HG02759 (cell line): ENCODE measurements at regions not wholly inside any gene's neighbourhood (a gene's known extent, or its start where the extent isn't known, plus 50 kb on each side); places are given as distances from the start of the nearest gene placed in this dataset.
"Not testable (repeated sequence)": the region's sequence is repeated elsewhere in the genome, so short reads cannot be mapped to it uniquely, and the experiment has no call there.

ENCODE experiments used
- ATAC-seq: cut with Tn5 transposase; IDR thresholded peaks from one replicate; pipeline ENCODE4 v1.9.1; 2021; ENCODE audit warnings: mild to moderate bottlenecking, moderate library complexity; ENCODE audit not compliant: unreplicated experiment

DNA sequence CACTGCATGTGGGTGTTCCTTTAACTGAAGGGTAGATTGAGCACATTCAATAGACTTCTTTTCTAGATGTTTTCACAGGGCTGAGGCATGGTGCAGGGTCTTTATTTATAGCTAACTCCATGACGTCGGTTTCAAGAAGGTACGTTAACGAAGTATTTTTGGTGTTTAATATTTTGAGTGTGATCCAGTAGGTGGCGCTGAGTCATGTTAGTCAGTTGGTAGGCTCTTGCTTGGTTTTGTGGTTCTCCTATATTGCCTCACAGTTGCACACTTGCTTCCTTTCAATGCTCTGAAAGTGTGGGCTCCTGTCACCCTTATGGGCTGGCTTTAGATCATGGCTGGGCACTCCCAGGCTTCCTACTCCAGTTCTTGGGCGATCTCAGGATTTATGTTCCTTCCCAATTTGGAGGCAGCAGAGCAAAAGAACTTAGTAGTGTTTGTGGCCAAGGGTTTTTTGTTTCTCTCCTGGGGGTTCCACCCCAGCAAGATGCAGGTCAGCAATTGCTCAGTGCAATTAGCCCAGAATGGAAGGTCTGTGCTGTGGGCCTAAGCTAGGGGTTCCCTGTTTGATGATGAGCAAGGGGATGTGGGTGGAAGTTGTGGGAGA is 471.6 kb upstream of the FOXG1 start:
- no peak for ATAC-seq

DNA sequence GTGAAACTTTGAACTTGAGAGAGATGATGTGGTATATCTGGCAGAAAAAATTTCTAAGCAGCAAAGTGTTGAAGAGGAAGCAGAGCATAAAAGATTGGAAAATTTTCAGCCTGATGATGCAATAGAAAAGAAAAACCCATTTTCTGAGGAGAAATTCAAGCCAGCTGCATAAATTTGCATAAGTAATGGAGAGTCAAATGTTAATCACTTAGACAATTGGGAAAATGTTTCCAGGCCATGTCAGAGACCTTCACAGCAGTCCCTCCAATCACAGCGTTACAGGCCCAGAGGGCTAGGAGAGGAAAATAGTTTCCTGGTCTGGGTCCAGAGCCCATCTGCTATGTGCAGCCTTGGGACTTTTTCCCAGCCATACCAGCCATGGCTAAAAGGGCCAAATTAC is 469.0 kb upstream of the FOXG1 start:
- no peak for ATAC-seq

DNA sequence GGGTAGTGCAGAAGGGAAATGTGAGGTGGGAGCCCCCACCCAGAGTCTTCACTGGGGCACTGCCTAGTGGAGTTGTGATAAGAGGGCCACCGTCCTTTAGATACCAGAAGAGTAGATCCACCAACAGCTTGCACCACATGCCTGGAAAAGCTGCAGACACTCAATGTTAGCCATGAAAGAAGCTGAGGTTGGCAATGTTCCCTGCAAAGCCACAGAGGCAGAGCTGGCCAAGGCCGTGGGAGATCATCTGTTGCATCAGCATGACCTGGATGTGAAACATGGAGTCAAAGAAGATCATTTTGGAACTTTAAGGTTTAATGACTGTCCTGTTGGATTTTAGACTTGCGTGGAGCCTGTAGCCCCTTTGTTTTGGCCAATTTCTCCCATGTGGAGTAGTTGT is 468.4 kb upstream of the FOXG1 start:
- no peak for ATAC-seq

DNA sequence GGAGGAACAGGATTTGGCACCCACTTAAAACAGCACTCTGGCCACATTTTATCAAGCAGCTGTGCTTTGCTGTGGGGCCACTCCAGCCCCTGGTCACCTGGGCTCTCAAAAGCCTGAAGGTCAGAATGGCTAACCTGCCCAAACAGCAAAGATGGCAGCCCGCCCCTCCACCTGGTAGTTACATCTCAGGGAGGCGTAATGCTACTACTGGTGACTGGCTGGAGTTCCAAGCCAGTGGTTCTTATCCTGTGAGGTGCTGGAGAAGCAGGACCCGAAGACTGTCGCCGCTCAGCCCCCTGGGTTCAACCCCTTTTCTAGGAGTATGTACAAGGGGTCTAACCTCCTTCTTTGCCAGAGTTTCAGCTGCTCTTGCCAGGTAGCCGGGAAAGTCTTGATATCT is 467.4 kb upstream of the FOXG1 start:
- ATAC-seq: no peak

DNA sequence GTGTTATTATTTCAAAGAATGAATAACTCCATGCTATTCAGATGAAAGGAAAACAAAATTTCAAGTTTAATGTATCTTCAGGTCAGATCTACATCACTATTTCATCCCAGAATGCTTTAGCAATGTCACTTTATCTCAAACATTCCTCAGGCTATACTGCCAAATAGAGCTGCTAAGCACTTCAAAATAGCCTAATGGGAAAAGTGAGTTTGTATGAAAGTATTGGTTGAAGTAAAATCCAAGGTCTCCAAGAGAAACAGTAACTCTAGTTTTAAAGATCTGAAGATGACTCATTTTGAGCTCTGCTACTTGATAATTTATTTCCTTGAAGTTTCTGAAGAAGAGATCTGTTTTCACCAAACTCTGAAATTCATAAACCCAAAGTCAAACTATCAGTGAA is 466.2 kb upstream of the FOXG1 start:
- ATAC-seq: no peak

DNA sequence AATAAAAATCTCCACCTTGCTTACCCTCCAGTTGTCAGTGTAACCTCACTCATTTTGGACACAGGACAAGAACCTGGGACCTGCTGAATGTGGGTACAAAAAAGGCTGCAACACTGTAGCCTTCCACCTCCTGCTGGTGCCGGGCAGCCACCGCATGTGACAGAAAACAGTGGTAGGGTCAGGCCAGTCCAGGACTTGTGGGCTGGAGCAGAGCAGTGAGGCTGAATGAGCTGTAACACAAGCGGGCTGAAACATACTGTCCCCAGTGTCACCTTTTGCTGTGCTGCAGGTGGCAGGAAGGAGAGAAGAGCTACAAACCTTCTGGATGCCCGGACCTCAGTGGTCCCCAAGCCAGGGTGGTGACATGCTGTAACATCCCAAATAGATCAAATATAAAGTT is 465.4 kb upstream of the FOXG1 start:
- ATAC-seq: no peak

DNA sequence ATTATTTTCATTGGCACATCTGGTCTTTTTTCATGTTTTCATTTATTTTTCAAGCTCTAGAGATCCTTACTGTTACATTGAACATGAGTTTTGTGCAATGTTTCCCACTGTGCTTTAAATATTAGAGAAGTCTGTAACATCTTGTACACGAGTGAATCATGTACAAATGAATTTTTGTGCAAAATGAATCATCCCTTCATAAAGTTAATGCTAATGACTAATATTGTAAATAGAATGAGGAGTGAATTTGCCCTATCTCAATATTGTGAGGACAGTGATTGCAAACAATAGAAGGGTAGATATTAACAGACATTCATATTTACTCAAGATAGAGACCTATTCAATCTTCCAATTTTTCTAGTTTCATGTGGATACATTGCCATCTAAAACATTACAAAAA is 463.3 kb upstream of the FOXG1 start:
- no peak for ATAC-seq

DNA sequence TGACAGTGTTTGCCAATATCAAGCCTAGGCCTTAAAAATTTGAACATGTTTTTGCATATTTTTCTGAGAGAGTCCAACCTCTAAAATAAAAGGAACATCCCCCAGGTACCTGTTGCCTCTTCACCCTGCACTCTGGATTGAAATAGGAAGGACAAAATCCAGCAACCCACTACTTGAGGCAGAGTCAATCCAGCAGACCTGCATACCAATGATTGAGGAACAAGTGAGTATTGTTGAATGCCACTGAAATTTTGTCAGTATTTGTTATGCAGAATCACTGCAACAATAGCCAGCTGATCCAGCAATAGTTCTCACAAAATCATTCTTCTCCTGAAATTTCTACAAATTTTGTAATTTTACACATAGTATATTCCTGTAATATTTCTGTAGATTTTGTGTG is 460.6 kb upstream of the FOXG1 start:
- no peak for ATAC-seq

DNA sequence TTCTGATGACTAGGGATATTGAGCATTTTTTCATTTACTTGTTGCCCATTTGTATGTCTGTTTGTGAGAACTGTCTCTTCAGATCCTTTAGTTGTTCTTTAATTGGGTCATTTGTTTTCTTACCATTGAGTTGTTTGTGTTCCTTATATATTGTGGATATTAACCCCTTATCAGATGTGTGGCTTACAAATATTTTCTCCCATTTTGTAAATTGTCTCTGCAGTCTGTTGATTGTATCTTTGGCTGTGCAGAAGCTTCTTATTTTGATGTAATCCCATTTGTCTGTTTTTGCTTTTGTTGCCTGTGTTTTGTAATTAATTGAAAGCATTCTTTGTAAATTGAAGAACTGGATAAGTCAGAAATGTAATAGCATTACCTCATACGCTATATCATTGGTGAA is 459.1 kb upstream of the FOXG1 start:
- ATAC-seq: no peak

DNA sequence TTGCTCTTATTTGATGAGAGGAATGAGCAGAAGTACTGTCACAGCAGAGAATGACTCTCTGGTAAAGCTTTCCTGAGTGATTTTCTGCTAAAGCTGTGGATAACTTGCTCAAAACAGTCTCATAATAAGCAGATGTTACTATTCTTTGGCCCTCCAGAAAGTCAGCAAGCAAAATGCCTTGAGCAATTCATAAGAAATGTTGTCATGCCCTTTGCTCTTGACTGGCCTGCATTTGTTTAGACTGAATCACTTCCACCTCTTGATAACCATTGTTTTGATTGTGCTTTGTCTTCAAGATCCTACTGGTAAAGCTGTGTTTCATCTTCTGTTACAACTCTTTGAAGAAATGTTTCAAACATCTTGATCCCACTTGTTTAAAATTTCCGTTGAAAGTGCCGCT is 457.9 kb upstream of the FOXG1 start:
- ATAC-seq: no peak

DNA sequence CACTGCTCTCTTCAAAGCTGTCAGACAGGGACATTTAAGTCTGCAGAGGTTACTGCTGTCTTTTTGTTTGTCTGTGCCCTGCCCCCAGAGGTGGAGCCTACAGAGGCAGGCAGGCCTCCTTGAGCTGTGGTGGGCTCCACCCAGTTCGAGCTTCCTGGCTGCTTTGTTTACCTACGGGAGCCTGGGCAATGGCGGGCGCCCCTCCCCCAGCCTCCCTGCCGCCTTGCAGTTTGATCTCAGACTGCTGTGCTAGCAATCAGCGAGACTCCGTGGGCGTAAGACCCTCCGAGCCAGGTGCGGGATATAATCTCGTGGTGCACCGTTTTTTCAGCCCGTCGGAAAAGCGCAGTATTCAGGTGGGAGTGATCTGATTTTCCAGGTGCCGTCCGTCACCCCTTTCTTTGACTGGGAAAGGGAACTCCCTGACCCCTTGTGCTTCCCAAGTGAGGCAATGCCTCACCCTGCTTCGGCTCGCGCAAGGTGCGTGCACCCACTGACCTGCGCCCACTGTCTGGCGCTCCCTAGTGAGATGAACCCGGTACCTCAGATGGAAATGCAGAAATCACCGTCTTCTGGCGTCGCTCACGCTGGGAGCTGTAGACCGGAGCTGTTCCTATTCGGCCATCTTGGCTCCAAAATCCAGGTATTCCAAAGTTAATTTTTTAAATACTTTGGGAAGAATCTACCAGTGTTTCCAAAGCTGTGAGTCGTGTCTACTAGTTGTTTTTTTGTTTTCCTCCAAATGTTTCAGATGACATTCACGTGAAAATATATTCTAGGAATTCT is 448.5 kb upstream of the FOXG1 start:
- ATAC-seq: not testable (repeated sequence)

DNA sequence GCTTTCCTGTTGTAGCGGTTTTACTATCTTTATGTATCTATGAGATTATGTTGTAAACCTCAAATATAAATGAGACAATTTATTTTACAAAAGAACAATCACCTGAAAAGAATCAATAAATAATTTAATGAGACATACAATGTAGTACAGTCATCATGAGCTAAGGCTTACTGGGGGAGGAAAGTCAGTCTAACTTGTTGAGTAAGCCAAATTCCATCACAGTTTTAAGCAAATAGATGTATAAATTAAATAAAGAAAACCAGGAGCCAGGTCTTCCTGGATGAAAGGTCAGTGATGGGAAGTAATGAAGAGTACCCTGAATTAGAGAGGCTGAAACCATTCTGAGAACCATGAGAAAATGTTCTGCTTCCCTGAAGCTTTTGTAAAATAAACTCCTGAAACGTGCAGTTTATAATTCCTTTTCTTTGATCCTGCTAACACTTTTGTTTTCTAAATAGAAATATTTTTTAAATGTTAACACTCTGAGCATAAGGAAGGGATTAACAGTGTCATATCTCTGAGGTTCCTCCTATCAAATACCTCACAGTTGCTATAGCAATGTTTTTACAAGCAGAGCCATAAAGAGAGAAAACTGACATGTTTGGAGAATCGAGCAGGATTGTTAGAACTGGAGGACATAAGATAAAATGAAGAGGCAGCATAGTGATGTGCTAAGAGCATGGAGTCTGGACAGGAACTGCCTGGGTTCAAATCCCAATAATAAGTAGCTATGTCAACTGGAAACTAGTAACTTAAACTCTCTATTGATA is 444.9 kb upstream of the FOXG1 start:
- ATAC-seq: no peak

DNA sequence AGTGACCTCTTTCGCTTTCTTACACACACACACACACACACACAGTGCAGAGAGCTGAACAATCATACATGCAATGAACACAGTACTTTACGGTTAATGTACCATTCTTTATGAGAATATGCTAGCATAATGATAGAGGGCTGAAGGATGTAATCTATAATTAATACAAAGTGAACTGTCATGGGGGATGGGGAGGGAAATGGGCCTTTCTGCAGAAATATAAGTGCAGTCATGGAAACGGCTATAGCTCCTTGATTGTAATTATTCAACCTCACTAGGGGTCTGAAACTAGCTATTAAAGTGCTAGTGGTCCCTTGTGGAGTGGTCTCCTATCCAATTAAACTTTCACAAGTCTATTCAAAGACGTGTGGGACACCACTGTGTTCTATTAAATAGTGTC is 443.2 kb upstream of the FOXG1 start:
- no peak for ATAC-seq

DNA sequence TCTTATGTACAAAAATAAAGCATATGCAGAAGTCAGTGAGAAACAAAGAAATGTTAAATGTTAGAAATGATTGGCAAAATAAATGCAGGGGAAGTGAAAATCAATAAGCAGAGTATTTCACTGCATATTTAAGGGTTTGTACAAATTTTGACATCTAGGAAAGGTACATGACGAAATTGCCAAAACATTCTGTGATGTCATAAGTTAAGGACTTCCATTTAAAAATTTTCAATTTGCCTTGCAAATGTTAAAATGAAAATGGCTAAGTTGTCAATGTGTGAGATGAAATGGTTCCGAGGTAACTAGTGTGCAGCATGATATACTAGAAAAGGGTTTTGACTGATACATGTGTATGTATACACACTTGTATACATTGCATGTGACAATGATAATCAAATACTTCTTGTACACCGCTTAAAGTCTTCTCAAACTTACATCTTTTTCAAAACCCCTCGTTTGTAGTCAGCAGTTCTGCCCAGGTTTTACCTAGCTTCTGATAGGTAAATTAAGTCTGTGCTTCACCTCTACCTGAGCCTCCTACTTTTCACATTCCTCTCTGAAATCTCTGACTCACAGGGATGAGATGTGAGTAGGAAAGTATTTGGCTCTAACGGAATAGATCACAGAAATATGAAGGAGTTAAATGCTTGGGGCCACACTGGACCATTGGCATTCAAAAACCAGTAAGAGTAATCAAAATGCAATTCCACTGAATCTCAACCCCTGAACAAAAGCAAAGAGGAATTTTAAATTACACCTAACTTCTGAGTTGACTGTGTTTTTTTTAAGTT is 442.4 kb upstream of the FOXG1 start:
- no peak for ATAC-seq

DNA sequence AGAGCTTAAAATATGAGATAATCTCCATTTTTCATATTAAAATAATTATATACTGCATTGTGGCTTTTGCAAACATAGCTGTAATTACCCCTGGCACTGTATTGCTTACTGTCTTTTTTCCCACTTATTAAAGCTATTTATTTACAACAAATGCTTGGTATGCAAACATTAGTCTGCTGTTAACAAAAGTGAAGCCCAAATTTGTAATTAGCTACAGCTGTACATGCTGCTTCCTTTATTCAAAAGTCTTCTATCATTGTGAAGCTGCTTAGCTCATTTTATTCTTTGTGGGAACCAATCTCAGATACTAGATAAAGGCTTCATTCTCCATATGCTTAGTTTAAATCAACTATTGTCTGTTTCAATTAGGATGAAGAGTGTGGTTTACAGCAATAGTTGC is 425.8 kb upstream of the FOXG1 start:
- no peak for ATAC-seq

DNA sequence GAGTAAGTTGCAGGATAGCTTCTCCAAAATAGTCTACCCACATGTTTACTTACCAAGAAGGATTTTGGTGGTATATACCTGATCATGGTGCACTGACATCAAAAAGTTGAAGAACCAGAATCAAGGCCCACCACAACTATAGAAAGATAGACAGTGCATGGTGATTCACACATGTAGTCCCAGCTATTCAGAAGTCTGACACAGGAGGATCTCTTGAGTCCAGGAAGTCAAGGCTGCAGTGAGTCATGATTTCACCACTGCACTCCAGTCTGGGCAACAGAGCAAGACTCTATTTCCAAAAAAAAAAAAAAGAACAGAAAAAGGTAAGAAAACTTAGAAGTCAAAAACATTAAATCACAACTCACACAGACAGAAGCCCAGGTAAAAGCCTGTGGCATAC is 422.2 kb upstream of the FOXG1 start:
- no peak for ATAC-seq

DNA sequence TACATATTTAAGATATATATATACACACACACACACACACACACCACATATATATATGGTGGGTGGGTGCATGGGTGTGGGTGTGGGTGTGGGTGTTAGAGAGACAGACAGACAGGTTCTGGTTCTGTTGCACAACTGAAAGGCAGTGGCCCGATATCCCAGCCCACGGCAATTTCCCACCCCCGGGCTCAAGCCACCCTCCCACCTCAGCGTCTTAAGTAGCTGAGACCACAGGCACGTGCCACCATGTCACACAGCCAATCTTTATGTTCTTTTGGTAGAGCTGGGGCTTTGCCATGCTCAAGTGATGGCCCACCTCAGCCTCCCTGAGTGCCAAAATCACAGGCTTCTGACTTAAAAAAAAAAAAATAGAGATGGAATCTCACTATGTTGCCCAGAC is 417.8 kb upstream of the FOXG1 start:
- no peak for ATAC-seq

DNA sequence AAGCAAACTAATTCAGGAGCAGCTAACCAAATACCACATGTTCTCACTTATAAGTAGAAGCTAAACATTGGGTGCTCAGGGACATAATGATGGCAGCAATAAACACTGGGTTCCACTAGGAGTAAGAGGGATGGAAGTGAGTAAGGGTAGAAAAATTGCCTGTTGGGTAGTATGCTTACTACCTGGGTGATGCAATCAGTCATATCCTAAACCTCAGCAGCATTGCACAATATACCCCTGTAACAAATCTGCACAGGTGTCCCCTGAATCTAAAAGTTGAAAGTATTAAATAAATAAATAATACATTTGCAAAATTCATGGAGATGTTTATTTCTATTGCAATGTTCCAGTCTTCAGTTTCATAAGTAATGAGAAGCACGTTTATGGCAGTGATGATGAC is 409.8 kb upstream of the FOXG1 start:
- no peak for ATAC-seq

DNA sequence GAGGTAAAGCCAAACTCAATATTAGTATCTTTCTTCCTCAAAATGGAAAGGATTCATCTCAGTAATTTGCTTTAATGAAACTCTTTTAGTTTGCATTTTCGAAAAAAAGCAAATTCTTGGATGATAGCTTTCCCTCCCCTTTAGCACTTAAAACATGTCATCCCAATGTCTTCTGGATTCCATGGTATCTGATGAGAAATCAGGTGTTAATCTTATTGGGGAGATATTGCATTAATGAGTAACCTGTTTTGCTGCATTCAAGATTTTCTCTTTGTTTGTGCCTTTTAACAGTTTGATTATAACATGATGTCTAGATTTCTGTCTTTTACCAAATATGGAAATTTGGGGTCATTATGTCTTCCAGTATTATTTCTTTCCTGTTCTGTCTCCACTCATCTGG is 405.1 kb upstream of the FOXG1 start:
- ATAC-seq: no peak

DNA sequence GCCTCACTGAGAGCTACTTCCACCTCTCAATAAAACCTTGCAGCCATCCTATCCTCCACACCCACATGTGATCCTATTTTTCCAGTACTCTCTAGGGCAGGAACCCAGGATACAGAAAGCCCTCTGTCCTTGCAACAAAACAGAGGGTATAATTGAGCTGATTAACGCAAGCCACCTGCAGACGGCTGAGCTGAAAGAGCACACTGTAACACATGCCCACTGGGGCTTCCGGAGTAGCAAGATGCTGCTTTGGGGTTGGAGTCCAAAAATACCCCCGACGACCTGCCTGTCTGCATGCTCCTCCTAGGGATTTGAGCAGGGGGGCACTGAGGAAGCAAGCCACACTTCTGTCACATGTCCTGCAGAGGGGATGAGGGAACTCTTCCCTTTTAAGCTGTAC is 401.1 kb upstream of the FOXG1 start:
- ATAC-seq: no peak

DNA sequence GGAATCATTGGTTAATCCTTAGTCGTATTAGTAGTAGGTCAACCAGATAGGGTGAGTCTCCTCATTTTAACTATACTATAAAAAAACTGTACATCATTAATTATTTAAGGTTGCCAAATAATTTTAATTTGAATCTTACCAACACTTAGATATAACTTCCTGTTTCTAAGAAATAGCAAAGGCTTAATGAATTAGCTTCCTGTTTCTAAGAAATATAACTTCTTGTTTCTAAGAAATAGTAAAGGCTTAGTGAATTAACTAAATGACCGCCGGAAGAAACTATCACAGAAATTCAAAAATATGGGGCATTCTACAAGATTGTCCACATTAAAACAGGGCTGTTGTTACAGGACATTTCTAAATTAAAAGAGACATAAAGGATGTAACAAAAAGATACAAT is 392.9 kb upstream of the FOXG1 start:
- ATAC-seq: no peak
